ENCODE measurements at regions not wholly inside any gene's neighbourhood (a gene's known extent, or its start where the extent isn't known, plus 50 kb on each side); places are given as distances from the start of the nearest gene placed in this dataset.

DNA sequence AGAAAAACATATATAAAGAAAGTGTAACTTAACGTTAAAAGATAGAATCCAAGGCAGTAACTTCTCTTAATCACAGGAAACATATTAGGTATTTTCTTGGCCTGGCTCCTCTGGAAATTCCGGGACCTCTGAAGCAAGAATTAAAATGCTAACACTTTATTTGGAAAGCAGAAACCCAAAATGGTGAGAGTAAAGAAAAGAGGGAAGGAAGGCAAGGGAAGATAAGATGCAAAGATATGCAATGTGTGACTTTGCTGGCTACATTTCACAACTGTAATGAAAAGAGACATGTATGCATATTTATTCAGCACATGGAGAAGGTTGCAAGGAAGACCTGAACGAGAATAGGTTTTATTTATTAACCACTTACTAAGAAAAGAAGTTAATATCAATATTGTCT lies 372.5 kb downstream of the TBL1XR1 start:
- H3K4me1 ChIP-seq, result no peaks in the 10 kb centered on the region
- no peak overlapping the region for H3K4me3 ChIP-seq
- H3K36me3 ChIP-seq, result no peaks in the 10 kb centered on the region
- H3K27me3 ChIP-seq, result no peaks in the 10 kb centered on the region
- no peak overlapping the region for H3K27ac ChIP-seq
- H3K9me3 ChIP-seq, result no peaks in the 10 kb centered on the region
- DNase-seq, result no peak
- TF ChIP-seq, protein P1, sequence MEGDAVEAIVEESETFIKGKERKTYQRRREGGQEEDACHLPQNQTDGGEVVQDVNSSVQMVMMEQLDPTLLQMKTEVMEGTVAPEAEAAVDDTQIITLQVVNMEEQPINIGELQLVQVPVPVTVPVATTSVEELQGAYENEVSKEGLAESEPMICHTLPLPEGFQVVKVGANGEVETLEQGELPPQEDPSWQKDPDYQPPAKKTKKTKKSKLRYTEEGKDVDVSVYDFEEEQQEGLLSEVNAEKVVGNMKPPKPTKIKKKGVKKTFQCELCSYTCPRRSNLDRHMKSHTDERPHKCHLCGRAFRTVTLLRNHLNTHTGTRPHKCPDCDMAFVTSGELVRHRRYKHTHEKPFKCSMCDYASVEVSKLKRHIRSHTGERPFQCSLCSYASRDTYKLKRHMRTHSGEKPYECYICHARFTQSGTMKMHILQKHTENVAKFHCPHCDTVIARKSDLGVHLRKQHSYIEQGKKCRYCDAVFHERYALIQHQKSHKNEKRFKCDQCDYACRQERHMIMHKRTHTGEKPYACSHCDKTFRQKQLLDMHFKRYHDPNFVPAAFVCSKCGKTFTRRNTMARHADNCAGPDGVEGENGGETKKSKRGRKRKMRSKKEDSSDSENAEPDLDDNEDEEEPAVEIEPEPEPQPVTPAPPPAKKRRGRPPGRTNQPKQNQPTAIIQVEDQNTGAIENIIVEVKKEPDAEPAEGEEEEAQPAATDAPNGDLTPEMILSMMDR (IDR thresholded peaks at IDR 0.05), result no peak
- intact Hi-C loops (cut with DNase I; ENCODE audit: low total_unique reads), result no loop called here

DNA sequence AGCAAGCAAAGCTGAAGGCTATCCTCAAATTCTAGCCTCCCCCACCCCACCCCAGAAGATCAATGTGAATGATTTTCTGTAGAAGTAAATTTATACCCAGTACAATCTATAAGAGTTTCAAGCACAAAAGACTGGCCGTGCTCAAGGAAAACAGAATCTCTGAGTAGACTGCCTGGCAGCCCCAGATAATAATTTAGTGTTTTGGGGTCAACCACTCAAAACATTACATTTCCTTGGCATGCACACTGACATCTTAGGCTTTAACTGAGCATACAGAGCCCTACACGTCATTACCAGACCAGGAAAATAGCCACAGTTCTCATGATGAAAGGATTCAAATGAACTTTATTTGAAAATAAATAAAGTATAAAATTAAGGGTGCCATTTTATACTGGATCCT lies 376.5 kb downstream of the TBL1XR1 start:
- Histone ChIP-seq H3K36me3 (no peaks in the 10 kb centered on the region), H3K4me3 (no peak overlapping the region), H3K4me1 (no peaks in the 10 kb centered on the region), H3K27ac (no peak overlapping the region), H3K9me3 (no peaks in the 10 kb centered on the region), H3K27me3 (no peaks in the 10 kb centered on the region)
- TF ChIP-seq, protein P1 (IDR thresholded peaks at IDR 0.05), result no peak
- intact Hi-C loops (cut with DNase I; ENCODE audit: low total_unique reads), result no loop called here
- DNase-seq, result no peak

DNA sequence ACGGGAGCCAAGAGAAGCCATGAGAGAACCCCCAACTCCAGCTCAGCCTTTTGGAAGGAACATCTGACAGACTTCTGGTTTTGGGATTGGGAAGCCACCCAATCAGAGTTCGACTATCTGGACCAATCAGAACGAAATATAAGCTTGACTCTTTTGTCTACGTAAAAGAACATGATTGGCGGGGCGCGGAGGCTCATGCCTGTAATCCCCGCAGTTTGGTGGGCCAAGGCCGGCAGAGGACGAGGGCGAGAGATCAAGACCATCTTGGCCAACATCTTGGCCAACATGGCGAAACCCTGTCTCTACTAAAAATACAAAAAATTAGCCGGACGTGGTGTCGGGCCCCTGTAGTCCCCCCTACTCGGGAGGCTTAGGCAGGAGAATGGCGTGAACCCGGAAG lies 380.3 kb downstream of the TBL1XR1 start:
- TF ChIP-seq, protein P1 (IDR thresholded peaks at IDR 0.05), result no peak
- no peak overlapping the region for H3K27ac ChIP-seq
- no peaks in the 10 kb centered on the region for H3K27me3 ChIP-seq
- no peaks in the 10 kb centered on the region for H3K4me1 ChIP-seq
- H3K9me3 ChIP-seq, result no peaks in the 10 kb centered on the region
- no peak overlapping the region for H3K4me3 ChIP-seq
- DNase-seq, result no peak
- intact Hi-C loops (cut with DNase I; ENCODE audit: low total_unique reads), result no loop called here
- H3K36me3 ChIP-seq, result no peaks in the 10 kb centered on the region

DNA sequence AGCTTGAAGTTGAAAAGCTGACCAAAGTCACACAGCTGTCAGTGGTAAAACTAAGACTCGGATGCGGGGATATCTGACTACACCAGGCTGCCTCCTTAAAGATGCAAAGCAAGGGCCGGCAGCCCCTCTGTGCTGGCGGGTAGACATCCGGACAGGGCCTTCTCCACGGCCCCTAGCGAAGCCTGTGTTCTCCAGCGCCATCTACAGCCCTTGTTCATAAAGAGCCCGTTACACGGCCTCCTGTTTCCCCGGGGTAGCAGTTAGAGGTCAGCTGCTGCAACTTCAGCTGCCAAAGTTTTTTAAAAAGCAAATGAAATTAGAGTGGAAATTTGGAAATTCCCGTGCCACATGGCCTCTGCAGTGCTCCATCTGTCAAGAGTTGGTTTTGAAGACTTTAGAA lies 383.0 kb downstream of the TBL1XR1 start:
- Histone ChIP-seq H3K9me3 (no peaks in the 10 kb centered on the region), H3K36me3 (no peaks in the 10 kb centered on the region), H3K27ac (no peak overlapping the region), H3K4me3 (no peak overlapping the region), H3K27me3 (no peaks in the 10 kb centered on the region), H3K4me1 (no peaks in the 10 kb centered on the region)
- peak in 1 of 2 donors; percentile 21 for DNase-seq
- intact Hi-C loops (cut with DNase I; ENCODE audit: low total_unique reads), result no loop called here
- TF ChIP-seq, protein P1 (IDR thresholded peaks at IDR 0.05), result peak in 1 of 2 experiments; percentile 36

DNA sequence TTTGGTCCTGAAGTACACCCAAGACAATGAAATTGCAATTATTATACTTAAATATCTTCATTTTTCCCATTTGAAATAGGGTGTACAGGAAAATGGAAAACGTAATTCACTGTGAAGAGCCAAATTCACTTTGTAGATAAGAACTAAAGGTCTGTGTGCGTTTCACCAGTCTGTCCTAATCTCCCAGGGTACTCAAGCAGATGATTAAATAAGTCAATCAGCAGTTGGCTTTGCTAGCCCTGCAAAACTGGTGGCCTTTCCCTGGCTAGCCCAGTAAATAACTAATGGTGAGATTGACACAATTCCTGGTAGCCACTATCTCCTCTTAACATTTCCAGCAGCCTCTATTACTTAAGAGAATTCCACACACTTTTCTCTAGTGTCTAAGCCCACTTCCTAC lies 389.3 kb downstream of the TBL1XR1 start:
- Histone ChIP-seq H3K4me1 (no peaks in the 10 kb centered on the region), H3K4me3 (no peak overlapping the region), H3K27ac (no peak overlapping the region), H3K27me3 (no peaks in the 10 kb centered on the region), H3K36me3 (no peaks in the 10 kb centered on the region), H3K9me3 (no peaks in the 10 kb centered on the region)
- TF ChIP-seq, protein P1 (IDR thresholded peaks at IDR 0.05), result no peak
- DNase-seq, result no peak
- intact Hi-C loops (cut with DNase I; ENCODE audit: low total_unique reads), result no loop called here

DNA sequence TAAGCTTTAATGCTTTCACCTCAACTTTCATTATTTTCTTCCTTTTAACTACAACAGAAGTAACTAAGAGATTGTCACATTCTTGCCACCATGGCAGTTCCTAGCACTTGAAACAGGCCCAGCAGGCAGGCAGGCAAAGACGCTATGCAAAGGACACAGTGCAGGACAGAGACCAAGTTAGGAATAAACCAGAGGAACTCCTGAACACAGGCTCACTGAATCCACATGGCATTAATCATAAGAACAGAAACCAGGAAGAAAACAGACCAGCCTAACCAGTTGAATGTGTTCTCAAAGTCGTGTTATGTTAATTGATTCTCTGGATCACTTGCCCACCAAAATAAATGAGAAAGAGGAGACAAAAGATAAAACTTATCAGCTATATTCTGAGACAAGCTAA lies 397.6 kb downstream of the TBL1XR1 start:
- Histone ChIP-seq H3K4me1 (no peaks in the 10 kb centered on the region), H3K9me3 (no peaks in the 10 kb centered on the region), H3K27ac (no peak overlapping the region), H3K36me3 (no peaks in the 10 kb centered on the region), H3K4me3 (no peak overlapping the region), H3K27me3 (no peaks in the 10 kb centered on the region)
- DNase-seq, result no peak
- intact Hi-C loops (cut with DNase I; ENCODE audit: low total_unique reads), result no loop called here
- TF ChIP-seq, protein P1 (IDR thresholded peaks at IDR 0.05), result no peak
